Lower lobe of right lung (tissue), 2 donors: ENCODE measurements at regions not wholly inside any gene's neighbourhood (a gene's known extent, or its start where the extent isn't known, plus 50 kb on each side); places are given as distances from the start of the nearest gene placed in this dataset.

ENCODE experiments used
- ATAC-seq, 2 donors: fragments of 200-7000 bp; cut with Tn5 transposase; one replicate each; pipeline ENCODE4 v1.9.1; 2020 to 2022; ENCODE audit warnings: mild to moderate bottlenecking in 2 of 2, moderate library complexity in 2 of 2
- DNase-seq: peaks from one replicate; pipeline ENCODE4 v3.0.0-alpha.2; 2020
- H3K27ac ChIP-seq: fragments of 200-600 bp; one replicate; pipeline ENCODE4 v1.8.0; 2022
- H3K27me3 ChIP-seq: fragments of 200-600 bp; one replicate; pipeline ENCODE4 v1.8.0; 2022; ENCODE audit warnings: low read depth
- H3K36me3 ChIP-seq: fragments of 200-600 bp; one replicate; pipeline ENCODE4 v1.8.0; 2022; ENCODE audit warnings: mild to moderate bottlenecking
- H3K4me1 ChIP-seq: fragments of 200-600 bp; one replicate; pipeline ENCODE4 v1.8.0; 2022
- H3K4me3 ChIP-seq: fragments of 200-600 bp; one replicate; pipeline ENCODE4 v1.8.0; 2022; ENCODE audit warnings: mild to moderate bottlenecking
- H3K9me3 ChIP-seq: fragments of 200-600 bp; one replicate; pipeline ENCODE4 v1.8.0; 2022
- intact Hi-C: fragments of 100-400 bp; cut with DNase I; formaldehyde crosslinking; loops from one replicate; pipeline ENCODE4 v1.11.0; 2022
- TF ChIP-seq, protein P1 (sequence below): fragments of 200-600 bp; IDR thresholded peaks from one replicate; pipeline ENCODE4 v1.8.0; 2022; ENCODE audit warnings: antibody characterized with exemption, mild to moderate bottlenecking
- donor health status: DM: no; HTN: yes; CAD: no; lungs with severe emphysema.

DNA sequence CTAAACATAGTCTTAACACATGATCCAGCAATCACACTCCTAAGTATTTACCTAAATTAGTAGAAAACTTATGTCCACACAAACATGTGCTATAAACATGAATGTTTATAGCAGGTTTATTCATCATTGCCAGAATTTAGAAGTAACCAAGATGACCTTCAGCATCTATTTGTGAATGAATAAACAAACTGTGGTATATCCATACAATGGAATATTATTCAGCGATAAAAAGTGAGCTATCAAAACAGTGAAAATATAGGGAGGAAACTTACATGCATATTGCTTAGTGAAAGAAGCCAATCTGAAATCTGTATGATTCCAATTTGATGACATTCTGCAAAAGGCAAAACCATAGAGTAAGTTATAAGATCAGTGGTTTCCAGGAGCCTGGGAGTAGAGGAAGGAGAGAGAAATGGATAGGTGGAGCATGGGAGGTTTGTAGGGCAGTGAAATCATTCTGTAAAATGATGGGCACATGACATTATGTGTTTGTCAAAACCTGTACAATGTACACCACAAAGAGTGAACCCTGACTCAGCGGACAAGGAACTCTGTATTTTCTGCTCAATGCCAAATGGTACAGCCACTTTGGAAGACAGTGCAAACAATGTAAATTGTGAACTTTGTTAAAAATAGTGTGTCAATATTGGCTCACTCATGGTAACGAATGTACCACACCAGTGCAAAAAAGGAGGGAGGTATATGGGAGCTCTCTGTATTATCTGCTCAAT lies 61.9 kb upstream of the IGFBP2 start:
- no peak for DNase-seq
- H3K4me1 ChIP-seq = peaks cover 17% of the 10 kb centered on the region
- no peak for ATAC-seq
- no peaks in the 10 kb centered on the region for H3K27me3 ChIP-seq
- no peaks in the 10 kb centered on the region for H3K9me3 ChIP-seq
- no peaks in the 10 kb centered on the region for H3K36me3 ChIP-seq
- intact Hi-C loops = no loop called here
- no peak overlapping the region for H3K27ac ChIP-seq
- TF ChIP-seq, protein P1, sequence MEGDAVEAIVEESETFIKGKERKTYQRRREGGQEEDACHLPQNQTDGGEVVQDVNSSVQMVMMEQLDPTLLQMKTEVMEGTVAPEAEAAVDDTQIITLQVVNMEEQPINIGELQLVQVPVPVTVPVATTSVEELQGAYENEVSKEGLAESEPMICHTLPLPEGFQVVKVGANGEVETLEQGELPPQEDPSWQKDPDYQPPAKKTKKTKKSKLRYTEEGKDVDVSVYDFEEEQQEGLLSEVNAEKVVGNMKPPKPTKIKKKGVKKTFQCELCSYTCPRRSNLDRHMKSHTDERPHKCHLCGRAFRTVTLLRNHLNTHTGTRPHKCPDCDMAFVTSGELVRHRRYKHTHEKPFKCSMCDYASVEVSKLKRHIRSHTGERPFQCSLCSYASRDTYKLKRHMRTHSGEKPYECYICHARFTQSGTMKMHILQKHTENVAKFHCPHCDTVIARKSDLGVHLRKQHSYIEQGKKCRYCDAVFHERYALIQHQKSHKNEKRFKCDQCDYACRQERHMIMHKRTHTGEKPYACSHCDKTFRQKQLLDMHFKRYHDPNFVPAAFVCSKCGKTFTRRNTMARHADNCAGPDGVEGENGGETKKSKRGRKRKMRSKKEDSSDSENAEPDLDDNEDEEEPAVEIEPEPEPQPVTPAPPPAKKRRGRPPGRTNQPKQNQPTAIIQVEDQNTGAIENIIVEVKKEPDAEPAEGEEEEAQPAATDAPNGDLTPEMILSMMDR = no peak
- H3K4me3 ChIP-seq = no peak overlapping the region

DNA sequence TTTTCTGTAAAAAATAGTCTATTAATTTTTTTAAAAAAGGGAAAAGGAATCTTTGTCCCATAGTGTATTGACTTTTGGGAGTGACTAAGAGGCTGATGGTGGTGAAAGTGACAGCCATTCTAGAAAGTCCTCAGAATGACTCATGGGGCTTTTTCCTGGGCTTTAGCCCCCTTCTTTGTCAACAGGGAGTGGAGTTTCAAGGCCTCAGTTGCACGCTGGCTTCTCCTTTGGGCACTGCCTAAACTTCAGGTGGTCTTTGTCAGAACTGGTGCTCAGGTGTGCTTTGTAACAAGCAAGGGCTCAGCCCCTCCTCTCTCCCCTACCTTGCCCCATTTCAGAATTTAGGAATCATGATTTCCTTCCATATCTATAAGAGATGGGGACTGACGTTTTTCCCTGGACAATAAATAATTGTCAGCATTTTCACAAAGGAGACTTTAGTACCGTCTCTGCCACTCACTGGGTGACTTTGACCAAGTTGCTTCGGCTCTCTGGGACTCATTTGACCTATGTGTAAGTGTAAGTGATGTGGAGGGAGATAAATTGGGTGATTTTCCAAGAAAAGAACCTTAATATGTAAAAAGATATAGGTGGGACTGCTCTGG lies 61.2 kb upstream of the IGFBP2 start:
- Histone ChIP-seq H3K27ac (no peak overlapping the region), H3K36me3 (no peaks in the 10 kb centered on the region), H3K4me3 (no peak overlapping the region), H3K4me1 (peaks cover 17% of the 10 kb centered on the region), H3K9me3 (no peaks in the 10 kb centered on the region), H3K27me3 (no peaks in the 10 kb centered on the region)
- no peak for ATAC-seq
- TF ChIP-seq, protein P1 = no peak
- no peak for DNase-seq
- intact Hi-C loops = no loop called here

DNA sequence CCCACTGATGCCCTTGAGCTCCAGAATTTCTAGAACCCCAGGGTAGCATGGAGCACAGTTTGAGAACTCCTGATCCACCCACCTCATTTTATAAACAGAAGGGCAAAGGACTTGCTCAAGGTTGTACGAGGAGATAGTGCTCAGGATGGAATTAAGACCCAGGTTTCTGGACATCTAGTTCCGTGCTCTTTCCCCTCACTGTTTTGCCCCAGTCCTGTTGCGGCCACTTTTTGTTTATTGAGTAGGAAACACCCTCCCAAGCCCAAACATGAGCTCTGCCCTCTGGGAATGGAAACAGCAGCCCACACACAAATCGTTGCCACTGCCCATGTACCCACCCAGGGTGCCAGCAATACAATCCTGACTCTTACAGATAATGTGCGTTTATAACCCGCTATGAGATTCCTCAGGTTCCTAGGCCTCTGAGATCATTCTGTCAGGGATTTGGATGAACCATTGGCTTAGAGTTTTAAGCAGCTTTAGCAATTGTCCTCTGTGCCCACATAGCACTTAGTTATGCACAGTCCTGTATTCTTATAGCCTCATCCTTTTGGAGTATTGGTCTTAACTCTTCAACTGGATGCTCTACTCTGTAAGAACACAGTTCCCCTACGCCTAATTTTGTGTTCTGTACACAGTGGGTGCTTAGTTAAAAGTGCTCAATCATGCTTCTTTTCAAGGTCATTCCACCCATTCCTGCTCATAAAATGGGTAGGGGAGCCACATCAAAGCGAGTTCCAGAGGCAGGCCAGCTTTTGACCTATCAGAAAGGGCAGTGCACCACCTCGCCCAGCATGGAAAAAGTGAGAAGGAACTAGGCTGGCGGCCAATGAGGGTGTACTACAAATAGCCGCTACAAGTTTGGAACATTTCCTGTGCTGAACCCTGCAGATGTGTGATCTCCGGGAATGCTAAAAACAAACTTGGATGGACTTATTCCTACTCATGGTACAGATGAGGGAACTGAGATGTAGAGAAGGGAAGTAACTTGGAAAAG lies 60.3 kb upstream of the IGFBP2 start:
- TF ChIP-seq, protein P1 = no peak
- Histone ChIP-seq H3K36me3 (no peaks in the 10 kb centered on the region), H3K4me1 (peaks cover 17% of the 10 kb centered on the region), H3K4me3 (no peak overlapping the region), H3K27ac (peak overlapping the region; percentile 60), H3K27me3 (no peaks in the 10 kb centered on the region), H3K9me3 (no peaks in the 10 kb centered on the region)
- intact Hi-C loops = no loop called here
- peak; percentile 64 to 70 for ATAC-seq
- no peak for DNase-seq

DNA sequence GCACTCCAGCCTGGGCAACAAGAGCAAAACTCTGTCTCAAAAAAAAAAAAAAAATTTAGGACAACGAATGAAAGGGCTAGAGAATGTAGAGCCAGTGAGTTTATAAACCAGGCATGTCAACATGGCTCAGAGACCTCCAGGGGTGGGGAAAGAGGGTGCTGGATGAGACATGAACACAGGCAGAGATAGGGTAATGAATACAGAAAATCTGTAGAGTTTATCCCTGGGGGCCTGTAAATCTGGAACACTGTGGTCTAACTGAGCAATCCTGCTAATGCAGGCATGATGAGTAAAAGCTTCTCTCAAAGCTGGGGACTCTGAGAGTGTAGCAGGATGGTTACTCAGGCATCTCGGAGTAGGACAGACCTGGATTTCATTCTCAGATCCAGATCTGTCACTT lies 59.2 kb upstream of the IGFBP2 start:
- intact Hi-C loops = no loop called here
- H3K4me1 ChIP-seq = peaks cover 17% of the 10 kb centered on the region
- no peak for DNase-seq
- H3K36me3 ChIP-seq = no peaks in the 10 kb centered on the region
- TF ChIP-seq, protein P1 = no peak
- H3K4me3 ChIP-seq = no peak overlapping the region
- H3K27ac ChIP-seq = peak overlapping the region; percentile 60
- no peak for ATAC-seq
- H3K27me3 ChIP-seq = no peaks in the 10 kb centered on the region
- H3K9me3 ChIP-seq = no peaks in the 10 kb centered on the region

DNA sequence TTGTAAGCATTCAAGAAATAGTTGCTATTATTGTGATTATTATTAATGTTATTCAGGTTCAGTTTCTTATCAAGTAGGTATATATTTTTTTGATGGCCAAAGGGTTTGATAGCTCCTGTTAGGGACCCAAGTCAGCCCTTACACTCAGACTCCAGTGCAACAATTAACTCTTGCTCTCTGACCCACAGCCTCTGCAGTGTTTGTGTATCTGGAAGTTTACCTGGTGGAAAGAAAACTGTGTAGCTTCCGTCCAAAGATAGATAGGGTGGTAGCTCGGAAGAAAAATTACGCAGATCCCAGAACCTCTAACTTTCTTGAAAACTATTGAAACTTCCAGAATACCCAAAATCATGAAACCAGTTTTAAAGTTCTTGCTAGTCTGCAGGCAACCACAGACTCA lies 58.6 kb upstream of the IGFBP2 start:
- TF ChIP-seq, protein P1 = no peak
- ATAC-seq = no peak
- Histone ChIP-seq H3K27ac (no peak overlapping the region), H3K9me3 (no peaks in the 10 kb centered on the region), H3K27me3 (no peaks in the 10 kb centered on the region), H3K4me3 (no peak overlapping the region), H3K36me3 (no peaks in the 10 kb centered on the region), H3K4me1 (peaks cover 17% of the 10 kb centered on the region)
- no peak for DNase-seq
- intact Hi-C loops = no loop called here
